HCT116 (cell line): ENCODE measurements at regions not wholly inside any gene's neighbourhood (a gene's known extent, or its start where the extent isn't known, plus 50 kb on each side); places are given as distances from the start of the nearest gene placed in this dataset.
"Not testable (repeated sequence)": the region's sequence is repeated elsewhere in the genome, so short reads cannot be mapped to it uniquely, and the experiment has no call there.

Experiments
- ATAC-seq: fragments of 200-7000 bp; cut with Tn5 transposase; 2 replicates; pipeline ENCODE4 v1.9.1; 2020; ENCODE audit warnings: mild to moderate bottlenecking, moderate library complexity
- BruUV-seq: library from RNA; stranded (reverse); fragments of 400-500 nt; replicated peaks from 2 replicates; lab custom pipeline; 2021; lab: Mats Ljungman, UMichigan
- CTCF ChIA-PET: fragments of 300-600 bp; sonication (Branson Sonifier 250); formaldehyde crosslinking; loops from one replicate; lab custom pipeline; 2021; ENCODE audit warnings: antibody characterized with exemption; lab: Charles Lee
- POLR2A ChIA-PET: fragments of 300-600, 350-600 bp; sonication (Branson Sonifier 250); formaldehyde crosslinking; loops from one replicate; lab custom pipeline; 2021; ENCODE audit warnings: antibody characterized with exemption; lab: Charles Lee
- RAD21 ChIA-PET, 2 experiments: fragments of 300-600 bp; sonication (Branson Sonifier 250); formaldehyde crosslinking; loops; one replicate each; lab custom pipeline; 2023; ENCODE audit warnings: low total read pairs in 2 of 2; ENCODE audit not compliant: uncharacterized antibody in 2 of 2, unreplicated experiment in 2 of 2, low non-redundant PET in 1 of 2; lab: Charles Lee
- DNase-seq: peaks from one replicate; pipeline ENCODE4 v3.0.0-alpha.2; 2010; ENCODE audit warnings: low read depth, low spot score
- H2AFZ ChIP-seq: fragments of 200-600 bp; shearing (Covaris generic), sonication (generic); 2 replicates; pipeline ENCODE4 v1.6.1; 2017; ENCODE audit warnings: low read depth, mixed run types, mixed read lengths, antibody characterized with exemption, low read length; ENCODE audit not compliant: poor library complexity, severe bottlenecking
- H3K27ac ChIP-seq: 2 replicates; pipeline ENCODE4 v1.5.1; 2012; ENCODE audit warnings: low read depth, low read length
- H3K27me3 ChIP-seq: fragments of 200-600 bp; sonication (generic); 2 replicates; pipeline ENCODE4 v1.6.1; 2016; ENCODE audit warnings: mixed run types, low read length, mixed read lengths; ENCODE audit not compliant: insufficient read depth
- H3K36me3 ChIP-seq, 2 experiments: fragments of 200-500 bp in 1 of 2; fragments of 200-600 bp in 1 of 2; sonication (Bioruptor generic) in 1 of 2; sonication (generic) in 1 of 2; 2 replicates each; pipeline versions ENCODE4 v1.5.1 to v1.6.1; 2014 to 2016; ENCODE audit warnings: low read length in 2 of 2, inconsistent platforms in 1 of 2, mixed read lengths in 1 of 2, mixed run types in 1 of 2; ENCODE audit not compliant: insufficient read depth in 2 of 2, control insufficient read depth in 1 of 2
- H3K4me1 ChIP-seq, 2 experiments: fragments of 200-600 bp in 1 of 2; sonication (generic) in 1 of 2; 2 replicates each; pipeline versions ENCODE4 v1.5.1 to v1.6.1; 2012 to 2017; ENCODE audit warnings: low read length in 2 of 2, inconsistent platforms in 1 of 2, mild to moderate bottlenecking in 1 of 2, mixed read lengths in 1 of 2, mixed run types in 1 of 2, moderate library complexity in 1 of 2; ENCODE audit not compliant: insufficient read depth in 2 of 2, control insufficient read depth in 1 of 2
- H3K4me2 ChIP-seq: fragments of 200-600 bp; sonication (generic); 2 replicates; pipeline ENCODE4 v1.6.1; 2017; ENCODE audit warnings: mixed run types, low read length, mixed read lengths
- H3K4me3 ChIP-seq, 2 experiments: fragments of 200-600 bp in 1 of 2; sonication (generic) in 1 of 2; replicated peaks in 1 of 2; 2 replicates each; pipeline ENCODE4 v1.5.1; 2011 to 2016; ENCODE audit warnings: low read length in 2 of 2, control low read depth in 1 of 2, low read depth in 1 of 2, mild to moderate bottlenecking in 1 of 2, mixed read lengths in 1 of 2, mixed run types in 1 of 2
- H3K79me2 ChIP-seq: fragments of 200-600 bp; sonication (generic); 2 replicates; pipeline ENCODE4 v1.6.1; 2017; ENCODE audit warnings: mild to moderate bottlenecking, mixed run types, low read length, moderate library complexity, mixed read lengths; ENCODE audit not compliant: insufficient read depth
- H3K9ac ChIP-seq: fragments of 200-600 bp; sonication (generic); 2 replicates; pipeline ENCODE4 v1.6.1; 2016; ENCODE audit warnings: low read length, mixed read lengths
- H3K9me2 ChIP-seq: fragments of 200-600 bp; sonication (generic), shearing (Covaris generic); 2 replicates; pipeline ENCODE4 v1.6.1; 2017; ENCODE audit warnings: mixed run types, mild to moderate bottlenecking, moderate library complexity; ENCODE audit not compliant: insufficient read depth
- H3K9me3 ChIP-seq, 2 experiments: fragments of 200-500 bp in 1 of 2; fragments of 200-600 bp in 1 of 2; sonication (Bioruptor generic) in 1 of 2; sonication (generic) in 1 of 2; 2 replicates each; pipeline ENCODE4 v1.6.1; 2014 to 2017; ENCODE audit warnings: low read length in 2 of 2, mixed read lengths in 2 of 2, inconsistent platforms in 1 of 2, low read depth in 1 of 2, mild to moderate bottlenecking in 1 of 2, mixed run types in 1 of 2, moderate library complexity in 1 of 2; ENCODE audit not compliant: control insufficient read depth in 1 of 2, insufficient read depth in 1 of 2
- H4K20me1 ChIP-seq: fragments of 200-600 bp; sonication (generic), shearing (Covaris generic); 2 replicates; pipeline ENCODE4 v1.6.1; 2017; ENCODE audit warnings: mixed run types, mild to moderate bottlenecking, moderate library complexity; ENCODE audit not compliant: insufficient read depth
- CBX3 ChIP-seq: IDR thresholded peaks from 2 replicates; pipeline ENCODE4 v1.6.1; 2012; ENCODE audit warnings: low read depth
- EGR1 ChIP-seq: IDR thresholded peaks from 2 replicates; pipeline ENCODE4 v1.6.1; 2012; ENCODE audit warnings: low read depth
- EZH2 ChIP-seq: fragments of 200-600 bp; sonication (generic); IDR thresholded peaks from 2 replicates; pipeline ENCODE4 v1.6.1; 2017; ENCODE audit warnings: antibody characterized with exemption, mixed run types
- EZH2phosphoT487 ChIP-seq: fragments of 200-600 bp; IDR thresholded peaks from 2 replicates; pipeline ENCODE4 v1.6.1; 2018; ENCODE audit warnings: antibody characterized with exemption, borderline replicate concordance
- JUND ChIP-seq: IDR thresholded peaks from 2 replicates; pipeline ENCODE4 v1.6.1; 2012
- POLR2AphosphoS5 ChIP-seq: IDR thresholded peaks from 2 replicates; pipeline ENCODE4 v1.6.1; 2011; ENCODE audit warnings: mild to moderate bottlenecking, low read depth, low read length, moderate library complexity
- SP1 ChIP-seq: IDR thresholded peaks from 2 replicates; pipeline ENCODE4 v1.6.1; 2012; ENCODE audit warnings: low read depth
- intact Hi-C: fragments of 100-400 bp; cut with micrococcal nuclease; formaldehyde crosslinking; loops from 2 replicates; pipeline ENCODE4 v1.10.0; 2022

DNA sequence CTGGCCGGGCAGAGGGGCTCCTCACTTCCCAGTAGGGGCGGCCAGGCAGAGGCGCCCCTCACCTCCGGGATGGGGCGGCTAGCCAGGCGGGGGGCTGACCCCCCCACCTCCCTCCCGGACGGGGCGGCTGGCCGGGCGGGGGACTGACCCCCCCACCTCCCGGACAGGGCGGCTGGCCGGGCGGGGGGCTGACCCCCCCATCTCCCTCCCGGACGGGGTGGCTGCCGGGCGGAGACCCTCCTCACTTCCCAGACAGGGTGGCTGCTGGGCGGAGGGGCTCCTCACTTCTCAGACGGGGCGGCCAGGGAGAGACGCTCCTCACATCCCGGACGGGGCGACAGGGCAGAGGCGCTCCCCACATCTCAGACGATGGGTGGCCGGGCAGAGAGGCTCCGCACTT is 66.4 kb upstream of the MEDAG start:
- H3K27me3 ChIP-seq: peaks cover 12% of the 10 kb centered on the region; the same call in 1 of the 2 replicates
- H3K4me3 ChIP-seq, DNase-seq, H3K9ac ChIP-seq, H3K27ac ChIP-seq, H3K79me2 ChIP-seq, ATAC-seq, H4K20me1 ChIP-seq, intact Hi-C loops, CTCF ChIA-PET, H3K9me2 ChIP-seq, POLR2A ChIA-PET, RAD21 ChIA-PET, H3K9me3 ChIP-seq, H3K36me3 ChIP-seq, H3K4me2 ChIP-seq, BruUV-seq, H2AFZ ChIP-seq: not testable (repeated sequence)
- peaks cover 4 to 25% of the 10 kb centered on the region in 2 experiments; a peak in 3 of 4 replicates for H3K4me1 ChIP-seq

DNA sequence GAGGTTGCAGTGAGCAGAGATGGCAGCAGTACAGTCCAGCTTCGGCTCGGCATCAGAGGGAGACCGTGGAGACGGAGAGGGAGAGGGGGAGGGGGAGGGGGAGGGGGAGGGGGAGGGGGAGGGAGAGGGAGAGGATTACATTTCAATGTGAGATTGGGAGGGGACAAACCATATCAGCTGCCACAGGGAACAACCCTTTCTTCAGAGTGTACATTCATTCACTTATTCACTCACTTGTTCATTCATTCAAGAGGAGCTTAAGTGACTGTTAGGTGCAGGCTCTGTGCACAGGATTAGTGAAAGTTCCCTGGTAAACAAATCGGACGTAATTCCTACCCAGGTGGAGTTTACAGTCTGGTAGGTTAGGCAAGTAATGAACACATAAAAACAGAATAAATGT is 65.6 kb upstream of the MEDAG start:
- Histone ChIP-seq H4K20me1 (no peaks in the 10 kb centered on the region), H3K4me1 (peaks cover 0 to 20% of the 10 kb centered on the region in 2 experiments; a peak in 3 of 4 replicates), H3K9me3 (peaks cover 0 to 10% of the 10 kb centered on the region in 2 experiments; a peak in 1 of 4 replicates), H3K27me3 (peaks cover 7% of the 10 kb centered on the region; the same call in 1 of the 2 replicates), H3K4me2 (no peak overlapping the region), H3K4me3 (no peak overlapping the region), H2AFZ (no peak overlapping the region), H3K79me2 (no peaks in the 10 kb centered on the region), H3K9ac (no peak overlapping the region), H3K36me3 (no peaks in the 10 kb centered on the region), H3K9me2 (no peaks in the 10 kb centered on the region), H3K27ac (no peak overlapping the region)
- ChIA-PET RAD21 (no interaction called here), POLR2A (no interaction called here), CTCF (no interaction called here)
- no TSS peak for BruUV-seq
- intact Hi-C loops: no loop called here
- DNase-seq (no peak), ATAC-seq (no peak)
- no peak for TF ChIP-seq EGR1
- no peak for TF ChIP-seq JUND
- no peak for TF ChIP-seq EZH2phosphoT487
- no peak for TF ChIP-seq POLR2AphosphoS5
- TF ChIP-seq CBX3: no peak
- TF ChIP-seq SP1: no peak
- TF ChIP-seq EZH2: no peak
